ENCODE measurements at regions not wholly inside any gene's neighbourhood (a gene's known extent, or its start where the extent isn't known, plus 50 kb on each side); places are given as distances from the start of the nearest gene placed in this dataset.

- Histone ChIP-seq H3K27ac (ENCODE audit: insufficient read depth, low read length) (no peak overlapping the region), H4K20me1 (ENCODE audit: insufficient read depth, low read length) (no peaks in the 10 kb centered on the region), H2AK5ac (ENCODE audit: low read depth, low read length) (no peak overlapping the region), H3K79me1 (ENCODE audit: low read depth in 1 of 2, low read length in 2 of 2) (no peaks in the 10 kb centered on the region), H3K4me2 (ENCODE audit: low read depth, low read length) (no peak overlapping the region), H4K8ac (ENCODE audit: low read depth in 2 of 2, low read length in 2 of 2) (no peak overlapping the region), H2AK9ac (replicated peaks; ENCODE audit: low read depth, low read length, poor library complexity) (no peak overlapping the region), H2BK120ac (ENCODE audit: low read depth, low read length) (no peak overlapping the region), H3K36me3 (ENCODE audit: control insufficient read depth, insufficient read depth, low read length) (no peaks in the 10 kb centered on the region), H3K14ac (replicated peaks; ENCODE audit: low read depth, low read length) (no peak overlapping the region), H3K9me3 (ENCODE audit: control insufficient read depth, insufficient read depth, low read length) (peaks cover 5% of the 10 kb centered on the region), H2BK15ac (ENCODE audit: low read depth, low read length) (no peak overlapping the region), H3K27me3 (ENCODE audit: control insufficient read depth, insufficient read depth, low read length) (no peaks in the 10 kb centered on the region), H3K4me1 (ENCODE audit: control insufficient read depth, insufficient read depth, low read length) (no peaks in the 10 kb centered on the region), H3K18ac (ENCODE audit: low read depth, low read length) (no peak overlapping the region), H3K9me1 (ENCODE audit: insufficient read depth, low read length) (no peaks in the 10 kb centered on the region), H4K91ac (ENCODE audit: insufficient read depth, low read depth, low read length) (no peak overlapping the region), H2BK5ac (ENCODE audit: low read depth, low read length, poor library complexity, severe bottlenecking) (no peak overlapping the region), H3K9ac (ENCODE audit: low read depth, low read length) (no peak overlapping the region), H3K23ac (ENCODE audit: low read depth, low read length) (no peak overlapping the region), H2BK20ac (ENCODE audit: low read depth, low read length) (no peak overlapping the region), H2AFZ (replicated peaks; ENCODE audit: low read length, poor library complexity) (no peak overlapping the region), H4K5ac (ENCODE audit: low read depth, low read length) (no peak overlapping the region), H3K56ac (ENCODE audit: extremely low read depth, insufficient read depth, low read length) (no peak overlapping the region), H3K4me3 (ENCODE audit: insufficient read depth, low read depth, low read length) (no peak overlapping the region), H3K4ac (ENCODE audit: low read depth, low read length) (no peak overlapping the region)
- in situ Hi-C loops (cut with MboI; ENCODE audit: low sequenced_read_pairs) = no loop called here
- DNase-seq (no peak), ATAC-seq (ENCODE audit: low read depth) (no peak)
- TF ChIP-seq ELK1 (IDR thresholded peaks at IDR 0.05; ENCODE audit: borderline replicate concordance, low read depth, low read length) (no peak), RCOR1 (IDR thresholded peaks at IDR 0.05; ENCODE audit: insufficient replicate concordance, low read length) (no peak), BHLHE40 (IDR thresholded peaks at IDR 0.05; ENCODE audit: low read depth, low read length) (no peak), MXI1 (IDR thresholded peaks at IDR 0.05; ENCODE audit: borderline replicate concordance, low read depth, low read length) (no peak), MAFK (IDR thresholded peaks at IDR 0.05; ENCODE audit: low read depth, low read length) (no peak), RFX5 (IDR thresholded peaks at IDR 0.05; ENCODE audit: low read depth, low read length) (no peak)
- TF ChIP-seq, protein P1, sequence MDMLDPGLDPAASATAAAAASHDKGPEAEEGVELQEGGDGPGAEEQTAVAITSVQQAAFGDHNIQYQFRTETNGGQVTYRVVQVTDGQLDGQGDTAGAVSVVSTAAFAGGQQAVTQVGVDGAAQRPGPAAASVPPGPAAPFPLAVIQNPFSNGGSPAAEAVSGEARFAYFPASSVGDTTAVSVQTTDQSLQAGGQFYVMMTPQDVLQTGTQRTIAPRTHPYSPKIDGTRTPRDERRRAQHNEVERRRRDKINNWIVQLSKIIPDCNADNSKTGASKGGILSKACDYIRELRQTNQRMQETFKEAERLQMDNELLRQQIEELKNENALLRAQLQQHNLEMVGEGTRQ (IDR thresholded peaks at IDR 0.05; ENCODE audit: low read depth, low read length) = no peak
- WGBS, 2 experiments (ENCODE audit: extremely low coverage in 2 of 2, insufficient read length in 1 of 2) = no CpG with 5 or more reads among the region's 2 CpGs
- dilution Hi-C loops (cut with HindIII; ENCODE audit: low sequenced_read_pairs, unreplicated experiment) = no loop called here
- intact Hi-C loops (cut with micrococcal nuclease) = no loop called here
- ChIA-PET POLR2A (ENCODE audit: unreplicated experiment) (no interaction called here), CTCF (no interaction called here)
- BruUV-seq (replicated peaks) = no TSS peak
These were observed 526.7 kb upstream of the TYRP1 start for GRCh38 chr9:12166518-12166917.

Data from IMR-90 (cell line).